DMS53 (cell line): ENCODE measurements at regions not wholly inside any gene's neighbourhood (a gene's known extent, or its start where the extent isn't known, plus 50 kb on each side); places are given as distances from the start of the nearest gene placed in this dataset.
"Not testable (repeated sequence)": the region's sequence is repeated elsewhere in the genome, so short reads cannot be mapped to it uniquely, and the experiment has no call there.

Experiments
- DNase-seq: peaks from one replicate; lab custom pipeline; 2025; lab: John Stamatoyannopoulos, UW

- DNase-seq: no peak
Measured at GRCh38 chrX:124238268-124238667, 94.2 kb upstream of the TEX13D start.

DNA sequence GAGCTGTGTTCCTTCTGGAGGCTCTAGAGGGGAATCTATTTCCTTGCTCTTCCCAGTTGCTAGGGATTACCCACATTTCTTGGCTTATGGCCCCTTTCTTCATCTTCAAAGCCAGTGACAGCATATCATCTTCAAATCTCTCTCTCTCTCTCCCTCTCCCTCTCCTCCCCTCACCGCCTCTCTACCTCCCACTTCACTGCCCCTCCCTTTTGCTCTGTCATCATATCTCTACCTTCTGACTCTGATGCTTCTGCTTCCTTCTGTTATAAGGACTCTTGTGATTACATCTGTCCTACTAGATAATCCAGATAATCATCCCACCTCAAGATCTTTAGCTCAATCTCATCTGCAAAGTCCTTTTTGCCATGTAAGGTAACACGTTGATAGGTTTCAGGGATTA is 93.1 kb upstream of the TEX13D start:
- DNase-seq: no peak

GRCh38 chrX:124239911-124240310 is 92.5 kb upstream of the TEX13D start:
- DNase-seq: no peak

- no peak for DNase-seq
Measured at GRCh38 chrX:124240422-124240821, 92.0 kb upstream of the TEX13D start.

DNA sequence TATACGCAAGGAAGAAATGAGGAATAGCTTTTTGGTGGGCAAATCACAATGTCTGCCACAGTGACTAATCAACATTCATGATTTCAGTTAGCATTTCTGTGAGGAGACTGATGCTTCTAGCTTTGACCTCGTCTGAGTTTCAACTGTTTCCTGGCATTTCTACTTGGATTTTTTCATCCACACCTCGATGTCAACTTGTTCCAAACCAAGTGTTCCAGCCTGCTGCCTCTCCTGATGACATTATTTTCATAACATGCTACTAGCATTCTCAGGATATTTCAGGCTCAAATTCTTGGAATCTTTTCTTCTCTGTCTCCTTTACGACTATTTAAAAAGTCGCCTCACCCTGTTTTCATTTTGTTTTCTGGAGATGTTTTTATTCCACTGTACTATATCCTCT is 90.3 kb upstream of the TEX13D start:
- no peak for DNase-seq

DNA sequence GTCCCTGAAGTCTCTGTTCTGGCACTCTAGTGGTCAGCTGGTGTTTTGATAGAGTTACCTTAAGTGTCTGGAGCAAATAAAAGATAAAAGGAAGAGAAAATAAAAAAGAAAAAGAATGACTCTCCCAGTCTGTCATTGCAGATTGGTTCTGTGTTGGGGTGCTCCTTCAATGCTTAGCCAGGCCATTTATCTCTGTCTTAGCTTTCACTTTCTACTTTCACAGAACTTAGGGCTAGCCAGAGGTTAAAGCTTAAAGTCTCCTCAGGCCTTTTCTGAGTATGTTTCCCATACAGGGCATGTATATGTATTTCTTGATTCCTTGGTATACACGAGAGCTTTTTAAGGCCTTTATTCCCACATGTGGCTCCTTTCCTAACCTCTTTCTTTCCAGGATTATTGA is 83.1 kb upstream of the TEX13D start:
- no peak for DNase-seq

- no peak for DNase-seq
Measured at GRCh38 chrX:124250835-124251437, 81.5 kb upstream of the TEX13D start.

- DNase-seq: no peak
Measured at GRCh38 chrX:124254611-124255010, 77.8 kb upstream of the TEX13D start.

DNA sequence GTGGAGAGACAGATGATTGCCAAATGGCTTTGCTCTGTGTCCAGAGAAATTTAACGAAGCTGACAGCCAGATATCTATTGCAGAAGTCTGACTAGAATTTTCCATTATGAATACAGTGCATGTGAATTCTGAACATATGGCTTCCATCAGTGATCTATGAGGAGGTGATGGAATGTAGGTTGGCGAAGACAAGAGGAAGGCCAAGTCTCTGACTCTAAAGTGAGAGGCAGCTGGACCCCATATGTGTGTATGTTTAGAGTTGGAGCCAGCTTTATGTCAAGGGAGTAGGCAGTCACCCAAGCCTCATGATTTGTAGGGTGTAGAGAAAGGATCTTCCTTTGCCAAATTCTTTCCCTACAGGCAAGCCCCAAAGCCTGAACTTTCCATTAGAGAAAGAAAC is 76.2 kb upstream of the TEX13D start:
- DNase-seq: no peak

- DNase-seq: no peak
Measured at GRCh38 chrX:124256629-124257380, 75.7 kb upstream of the TEX13D start.

DNA sequence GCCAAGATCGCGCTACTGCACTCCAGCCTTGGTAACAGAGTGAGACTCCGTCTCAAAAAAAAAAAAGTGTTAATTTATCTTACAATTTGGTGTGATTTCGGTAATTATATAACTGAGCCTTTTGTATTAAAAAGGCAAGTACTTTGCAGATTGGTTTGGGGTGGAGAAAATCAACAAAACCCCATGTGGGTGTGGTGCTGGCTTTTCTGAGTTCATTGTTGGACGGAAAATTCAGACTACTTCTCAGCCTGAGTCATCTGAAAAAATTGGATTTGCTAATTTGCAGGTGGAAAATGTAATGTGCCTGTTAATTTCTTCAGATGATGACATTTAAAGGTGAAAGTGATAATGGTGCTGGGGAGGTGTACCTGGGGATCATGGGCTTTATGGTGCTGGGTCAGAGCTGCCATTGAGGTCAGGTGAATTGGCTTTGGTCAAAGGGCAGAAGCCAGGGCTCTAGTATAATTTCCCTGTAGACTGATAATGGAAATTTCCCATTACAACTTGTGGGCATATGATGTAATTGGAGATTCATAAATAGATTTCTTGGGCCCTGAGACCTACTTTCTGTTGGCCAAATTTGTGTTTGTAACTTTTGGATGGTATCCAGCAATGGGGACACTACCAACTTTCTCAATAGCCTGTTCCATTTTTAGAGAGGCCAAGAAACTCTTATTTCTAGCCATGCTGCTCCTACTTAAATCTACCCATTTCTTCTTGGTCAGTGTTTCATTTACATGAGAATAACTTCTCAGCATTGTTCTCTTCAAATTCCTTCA is 74.3 kb upstream of the TEX13D start:
- no peak for DNase-seq

- no peak for DNase-seq
Measured at GRCh38 chrX:124260845-124261244, 71.6 kb upstream of the TEX13D start.

- no peak for DNase-seq
Measured at GRCh38 chrX:124263743-124264142, 68.7 kb upstream of the TEX13D start.

- DNase-seq: peak; percentile 9
Measured at GRCh38 chrX:124268099-124268498, 64.4 kb upstream of the TEX13D start.

GRCh38 chrX:124269881-124270280 is 62.6 kb upstream of the TEX13D start:
- no peak for DNase-seq

DNA sequence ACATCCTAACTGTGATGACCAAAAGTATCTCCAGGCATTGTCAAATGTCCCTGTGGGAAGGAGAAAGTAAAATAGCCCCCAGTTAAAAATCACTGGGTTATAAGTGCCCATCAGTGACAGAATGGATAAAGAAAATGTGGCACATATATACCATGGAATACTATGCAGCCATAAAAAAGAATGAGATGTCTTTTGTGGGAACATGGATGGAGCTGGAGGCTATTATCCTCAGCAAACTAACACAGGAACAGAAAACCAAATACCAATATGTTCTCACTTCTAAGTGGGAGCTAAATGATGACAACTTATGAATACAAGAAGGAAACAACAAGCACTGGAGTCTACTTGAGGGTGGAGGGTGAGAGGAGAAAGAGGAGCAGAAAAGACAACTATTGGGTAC is 60.9 kb upstream of the TEX13D start:
- DNase-seq: not testable (repeated sequence)

- no peak for DNase-seq
Measured at GRCh38 chrX:124272370-124272982, 60.0 kb upstream of the TEX13D start.

DNA sequence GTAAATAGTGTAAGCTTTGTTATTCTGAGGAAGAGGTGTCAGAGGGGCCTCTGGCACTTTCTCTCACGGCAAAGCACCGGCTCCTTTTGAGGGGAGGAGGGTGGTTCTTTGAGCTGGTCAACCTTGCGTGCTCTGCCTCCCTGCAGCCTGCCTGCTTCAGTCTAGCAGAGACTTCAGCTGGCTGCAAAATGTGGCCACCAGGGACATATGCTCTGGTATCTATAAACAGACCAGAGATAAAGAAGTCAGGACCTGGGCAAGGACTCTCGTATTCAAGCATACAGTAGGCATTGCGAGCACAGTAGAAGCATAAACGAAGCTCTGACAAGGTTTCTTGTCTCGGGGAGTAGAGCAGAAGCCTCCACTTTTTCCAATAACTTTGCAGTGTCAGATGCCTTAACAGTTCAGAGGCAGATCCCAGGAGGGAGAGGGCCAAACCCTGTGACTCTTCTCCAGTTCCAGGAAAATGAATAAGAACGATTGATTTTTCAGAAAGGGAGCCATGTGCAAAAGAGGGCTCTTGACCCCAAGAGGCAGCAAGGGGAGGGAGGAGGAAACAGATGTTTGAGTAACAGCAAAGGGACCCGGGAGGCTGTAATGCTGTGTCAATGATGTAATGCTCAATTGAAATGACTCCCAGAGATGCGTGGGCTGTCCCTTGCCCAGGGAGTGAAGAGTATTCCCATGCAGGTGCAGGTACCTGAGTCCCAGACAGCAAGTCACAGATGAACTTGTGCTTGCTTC is 57.9 kb upstream of the TEX13D start:
- DNase-seq: peak; percentile 6

DNA sequence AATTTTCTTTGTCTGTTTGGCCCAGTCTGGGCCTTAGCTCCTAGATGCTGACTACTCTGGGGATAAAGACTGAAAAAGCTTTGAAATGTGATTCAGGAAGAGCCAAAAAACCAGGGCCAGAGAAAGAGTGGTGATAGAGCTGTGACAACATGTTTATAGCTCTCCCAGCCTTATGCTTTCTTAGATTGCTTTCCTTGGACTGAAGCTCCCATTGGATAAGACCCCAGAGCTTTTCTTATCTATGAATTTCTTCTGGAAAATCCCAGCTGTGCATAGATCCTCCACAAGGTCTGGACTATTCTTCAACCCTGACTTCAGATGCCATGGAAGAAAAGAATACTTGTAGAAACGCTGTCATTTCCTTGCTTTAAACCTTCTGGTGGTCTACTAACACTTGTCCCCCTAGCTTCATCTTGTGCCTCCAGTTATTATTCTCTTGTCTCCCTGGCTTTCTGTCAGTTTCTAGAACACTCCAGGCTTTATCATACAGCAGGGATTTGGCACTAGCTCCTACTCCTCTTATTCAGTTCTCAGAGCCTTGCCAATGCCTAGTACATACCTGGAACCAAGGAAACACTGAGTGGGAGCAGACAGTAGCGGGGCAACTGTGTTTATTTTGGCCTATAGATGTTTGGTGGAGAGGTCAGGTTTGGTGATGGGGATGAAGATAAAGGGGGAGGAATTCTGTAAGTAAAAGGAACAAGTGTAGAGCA is 57.1 kb upstream of the TEX13D start:
- DNase-seq: no peak

DNA sequence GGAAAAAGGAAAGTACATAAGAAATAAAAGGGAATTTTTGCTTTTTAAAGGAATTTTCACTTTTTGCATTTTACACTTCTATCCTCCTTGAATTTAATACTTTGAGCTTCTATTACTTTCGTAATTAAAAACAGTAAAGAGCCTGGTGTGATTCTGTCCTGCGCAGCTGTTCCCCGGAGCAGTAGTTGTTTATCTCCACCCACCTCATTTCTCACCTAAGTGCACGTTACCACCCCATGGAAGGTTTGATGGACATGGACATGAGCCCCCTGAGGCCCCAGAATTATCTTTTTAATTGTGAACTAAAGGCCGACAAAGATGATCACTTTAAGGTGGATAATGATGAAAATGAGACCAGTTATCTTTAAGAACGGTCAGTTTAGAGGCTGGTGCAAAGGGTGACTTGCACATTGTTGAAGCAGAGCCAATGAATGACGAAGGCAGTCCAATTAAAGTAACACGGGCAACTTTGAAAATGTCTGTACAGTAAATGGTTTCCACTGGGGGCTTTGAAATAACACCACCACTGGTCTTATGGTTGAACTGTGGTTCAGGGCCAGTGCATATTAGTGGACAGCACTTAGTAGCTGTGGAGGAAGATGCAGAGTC is 52.1 kb upstream of the TEX13D start:
- no peak for DNase-seq

GRCh38 chrX:124282580-124282979 is 49.9 kb upstream of the TEX13D start:
- DNase-seq: no peak
